NCI-H187 (cell line): ENCODE measurements at regions not wholly inside any gene's neighbourhood (a gene's known extent, or its start where the extent isn't known, plus 50 kb on each side); places are given as distances from the start of the nearest gene placed in this dataset.

Experiments used
- DNase-seq, 2 experiments: peaks; one replicate each; lab custom pipeline; 2025; lab: John Stamatoyannopoulos, UW

- DNase-seq, result no peak
Measured at GRCh38 chr4:20447103-20447502, 195.4 kb downstream of the SLIT2 start.

DNA sequence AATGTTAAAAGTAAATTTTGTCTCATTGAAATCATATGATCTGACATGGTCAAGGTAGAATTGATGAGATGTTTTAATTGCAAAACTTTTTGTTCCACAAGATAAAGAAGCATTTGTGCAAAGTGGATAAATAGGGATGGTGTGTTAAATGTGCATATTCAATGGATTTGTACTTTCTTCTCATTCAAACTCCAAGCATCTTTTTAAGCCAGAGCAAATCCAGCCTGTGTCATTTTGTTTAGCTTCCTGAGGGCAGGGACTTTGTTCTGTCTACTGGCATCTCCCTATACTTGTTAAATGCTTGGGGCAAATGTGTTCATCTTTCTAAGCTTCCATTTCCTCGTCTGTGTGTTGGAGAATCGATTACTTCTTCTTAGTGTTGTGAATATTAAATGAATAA is 200.3 kb downstream of the SLIT2 start:
- no peak for DNase-seq

DNA sequence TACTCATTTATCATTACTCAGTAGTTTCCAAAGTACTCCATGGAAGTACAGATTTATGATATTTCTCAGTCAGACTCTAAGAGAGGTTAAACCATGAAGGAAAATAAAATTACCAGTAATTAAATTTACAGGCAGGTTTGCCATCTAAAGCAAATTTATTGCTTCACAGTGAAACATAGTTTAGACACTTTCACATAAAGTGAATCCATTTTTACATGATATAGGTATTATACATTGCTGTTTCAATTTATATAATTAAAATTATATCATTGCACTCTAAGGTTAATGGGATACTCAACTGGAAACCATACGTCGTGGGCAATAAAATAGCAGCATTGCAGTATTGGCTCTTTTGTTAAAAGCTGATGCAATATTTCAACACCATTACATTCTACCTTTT is 202.8 kb downstream of the SLIT2 start:
- DNase-seq, result no peak

DNA sequence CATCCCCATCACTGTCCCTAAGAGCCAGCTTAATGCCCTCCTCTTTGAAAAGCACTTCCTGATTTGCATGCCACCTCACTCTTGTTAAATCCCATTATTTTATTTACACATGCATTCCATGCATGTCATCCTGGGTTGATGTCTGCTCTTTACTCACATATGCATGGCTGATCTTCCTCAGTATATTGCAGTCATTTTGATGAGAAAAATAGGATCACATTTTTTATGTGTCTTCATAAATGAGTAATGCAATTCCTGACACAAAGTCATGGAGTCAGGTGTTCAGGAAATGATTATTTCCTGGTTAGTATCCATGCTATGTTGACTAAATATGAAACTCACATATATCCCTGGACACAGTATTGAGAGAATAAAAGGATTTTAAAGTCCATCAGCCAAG is 204.7 kb downstream of the SLIT2 start:
- no peak for DNase-seq

DNA sequence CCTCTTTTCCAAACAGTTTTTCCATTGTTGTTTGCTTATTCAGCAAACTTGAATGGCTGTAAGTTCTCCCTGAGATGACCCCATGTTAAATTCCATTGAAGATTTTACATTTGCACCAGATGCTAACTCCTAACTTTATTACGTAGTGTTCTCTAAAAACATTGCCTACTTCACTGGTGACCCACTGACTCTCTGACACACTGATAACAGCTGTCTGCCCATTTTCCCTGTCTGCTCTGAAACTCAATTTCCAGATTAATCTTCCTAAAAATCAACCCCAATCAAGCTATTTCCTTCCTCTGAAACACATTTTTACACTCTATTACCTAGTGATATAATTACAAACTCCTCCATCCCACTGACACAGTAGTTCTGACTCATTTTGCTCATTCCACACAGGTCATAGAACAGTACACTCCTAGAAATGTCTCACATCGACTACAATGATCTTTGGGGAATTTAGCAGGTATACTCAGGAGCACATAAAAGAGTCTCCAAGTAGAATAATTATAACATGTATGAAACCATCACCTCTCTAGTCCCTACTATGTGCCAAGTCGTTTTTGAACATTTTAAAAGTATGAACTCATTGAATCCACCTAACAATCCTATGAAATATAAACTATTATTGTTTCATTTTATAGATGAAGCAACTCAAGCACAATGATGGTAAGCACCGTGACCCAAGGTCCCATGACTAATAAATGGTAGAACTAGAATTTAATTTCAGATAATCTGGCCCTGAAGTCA is 210.9 kb downstream of the SLIT2 start:
- no peak for DNase-seq

GRCh38 chr4:20463176-20463430 is 211.4 kb downstream of the SLIT2 start:
- no peak for DNase-seq

DNA sequence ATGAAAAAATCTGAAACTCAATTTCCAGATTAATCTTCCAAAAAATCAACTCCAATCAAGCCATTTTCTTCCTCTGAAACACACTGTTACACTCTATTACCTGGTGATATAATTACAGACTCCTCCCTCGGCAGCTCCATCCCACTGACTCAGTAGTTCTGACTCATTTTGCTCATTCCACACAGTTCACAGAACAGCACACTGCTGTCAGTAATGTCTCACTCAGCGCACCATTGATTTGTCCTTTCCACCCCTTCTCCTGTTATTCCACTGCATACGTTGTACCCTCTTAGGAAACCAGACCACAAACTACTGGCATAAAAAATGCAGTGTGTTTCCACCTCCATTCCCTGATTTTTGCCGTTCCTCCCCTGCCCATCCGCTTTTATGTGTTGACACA is 212.7 kb downstream of the SLIT2 start:
- no peak for DNase-seq

DNA sequence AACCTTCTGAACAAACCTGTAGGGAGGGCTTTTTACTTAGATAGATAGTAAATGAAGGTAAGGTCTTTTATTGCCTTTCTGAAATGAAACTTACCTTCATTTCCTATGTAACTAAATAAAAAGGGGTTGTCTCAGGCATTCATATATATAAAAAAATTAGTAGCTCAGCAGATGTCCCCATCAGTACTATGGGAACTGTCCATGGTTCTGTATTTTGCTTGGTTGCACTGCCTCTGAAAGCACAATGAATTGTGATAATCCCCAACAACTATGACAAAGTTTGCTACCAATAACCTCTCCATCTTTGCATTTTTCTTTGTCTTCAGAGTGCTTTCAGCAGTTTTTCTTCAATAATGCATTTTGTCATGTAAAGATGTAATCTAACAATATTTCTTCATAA is 222.4 kb downstream of the SLIT2 start:
- DNase-seq, result no peak

DNA sequence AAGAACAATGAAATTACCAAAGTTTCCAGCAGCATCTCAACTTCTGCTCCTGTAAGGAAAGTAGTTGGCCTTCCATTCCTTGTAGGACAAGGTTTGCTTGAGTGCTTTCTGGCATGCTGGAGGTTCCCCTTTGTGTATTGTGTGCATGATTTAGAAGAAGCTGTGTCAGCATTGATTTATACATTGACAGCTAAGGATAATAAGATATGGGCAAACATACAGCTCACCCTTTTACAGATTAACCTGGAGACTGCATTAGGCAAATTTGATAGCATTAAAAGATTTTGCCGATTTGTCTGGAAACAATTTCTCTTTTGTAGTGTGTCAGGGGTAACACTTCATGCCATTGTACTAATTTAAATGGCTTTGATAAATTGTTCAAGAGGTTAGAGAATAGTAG is 221.8 kb upstream of the PACRGL start:
- DNase-seq, result no peak

GRCh38 chr4:20480165-20480947 is 219.9 kb upstream of the PACRGL start:
- no peak for DNase-seq

DNA sequence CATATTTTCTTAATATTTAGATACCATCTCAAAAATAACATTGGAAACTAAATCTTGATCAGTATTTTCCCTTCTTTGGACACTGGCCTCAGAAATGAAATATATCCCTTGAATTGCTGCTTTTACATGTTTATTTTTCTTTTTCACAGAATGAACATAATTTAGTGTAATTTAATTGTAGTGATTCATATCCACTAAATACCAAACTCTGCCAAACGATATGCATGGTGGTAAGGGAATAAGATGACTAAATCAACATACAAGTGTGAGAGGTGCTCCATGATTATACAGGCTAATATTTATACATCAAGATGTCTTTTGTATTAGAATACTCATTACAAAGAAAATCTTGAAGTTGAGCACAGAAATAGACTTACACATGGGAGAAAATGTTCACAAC is 216.8 kb upstream of the PACRGL start:
- no peak for DNase-seq

DNA sequence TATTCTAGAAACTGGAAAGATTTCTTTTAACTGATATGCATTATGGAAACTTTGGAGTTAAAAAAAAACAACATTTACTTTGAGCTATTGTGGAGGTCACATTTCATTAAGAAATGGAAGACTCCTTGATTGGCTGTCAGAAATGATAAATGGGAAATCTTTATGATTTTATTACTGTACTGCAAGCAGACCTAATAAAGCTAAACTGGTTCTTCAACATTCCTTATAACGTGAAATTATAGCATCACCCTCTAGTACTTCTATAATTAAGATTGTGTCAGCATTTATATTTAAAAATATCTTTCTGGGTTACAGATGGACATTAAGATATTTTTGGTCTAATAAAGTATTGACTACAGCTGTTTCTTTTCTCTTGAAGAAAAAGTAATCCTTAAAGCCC is 213.8 kb upstream of the PACRGL start:
- DNase-seq, result no peak

DNA sequence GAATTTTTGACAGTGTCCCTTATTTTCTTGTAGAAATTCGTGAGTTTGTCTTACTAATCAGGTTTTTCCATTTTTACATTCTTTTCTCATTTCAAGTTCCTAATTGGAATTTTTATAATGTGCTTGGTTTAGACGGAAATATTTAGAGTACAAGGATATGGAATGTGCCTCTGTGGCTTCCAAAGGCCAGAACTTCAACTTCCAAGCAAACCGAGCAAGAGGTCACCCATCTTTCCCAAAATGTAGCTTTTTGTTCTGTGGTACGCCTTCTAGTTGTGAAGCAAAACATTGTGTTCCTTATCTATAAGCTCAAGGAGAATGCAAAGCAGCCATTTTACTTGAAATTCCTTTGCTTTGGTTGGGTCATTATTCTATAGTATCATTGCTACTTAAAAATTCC is 212.8 kb upstream of the PACRGL start:
- DNase-seq, result no peak

GRCh38 chr4:20487852-20488251 is 212.4 kb upstream of the PACRGL start:
- no peak for DNase-seq

- DNase-seq, result no peak
Measured at GRCh38 chr4:20490734-20491133, 209.5 kb upstream of the PACRGL start.

GRCh38 chr4:20493761-20494353 is 206.4 kb upstream of the PACRGL start:
- DNase-seq, result no peak

DNA sequence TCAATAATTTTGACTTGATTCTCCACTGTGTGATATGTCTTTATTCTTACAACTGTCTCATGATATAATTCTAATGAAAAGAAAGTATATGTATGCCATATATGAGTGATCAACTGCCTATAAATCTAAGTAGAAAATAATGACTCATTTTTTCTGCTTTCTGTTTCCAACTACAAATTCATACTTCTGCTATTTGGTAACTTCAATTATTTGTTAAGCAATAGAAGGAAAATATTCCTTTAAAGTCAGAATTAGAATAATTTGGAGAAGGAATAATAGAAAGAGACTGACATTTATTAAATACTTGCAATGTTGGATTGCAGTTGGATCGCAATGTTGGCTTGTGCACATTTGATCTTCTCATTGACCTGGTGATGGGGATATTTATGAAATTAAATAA is 204.2 kb upstream of the PACRGL start:
- DNase-seq, result no peak

DNA sequence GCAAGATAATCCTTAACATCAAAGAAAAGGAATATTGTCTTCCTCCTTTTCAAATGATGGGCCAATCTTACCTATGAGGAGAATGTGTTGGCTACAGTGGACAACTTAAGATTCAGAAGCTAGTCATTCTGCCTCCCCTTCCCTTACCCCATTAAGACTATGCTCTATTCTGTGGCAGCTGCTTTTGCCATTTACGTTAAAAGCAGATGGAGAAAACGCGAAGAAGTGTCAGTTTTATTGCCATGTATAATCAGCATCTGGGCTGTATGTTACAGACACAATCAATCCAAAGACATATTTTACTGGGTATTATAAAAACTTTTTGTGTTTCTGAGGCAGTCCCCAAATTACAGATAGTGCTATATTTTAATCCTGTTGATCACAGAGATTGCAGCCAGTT is 196.1 kb upstream of the PACRGL start:
- no peak for DNase-seq

DNA sequence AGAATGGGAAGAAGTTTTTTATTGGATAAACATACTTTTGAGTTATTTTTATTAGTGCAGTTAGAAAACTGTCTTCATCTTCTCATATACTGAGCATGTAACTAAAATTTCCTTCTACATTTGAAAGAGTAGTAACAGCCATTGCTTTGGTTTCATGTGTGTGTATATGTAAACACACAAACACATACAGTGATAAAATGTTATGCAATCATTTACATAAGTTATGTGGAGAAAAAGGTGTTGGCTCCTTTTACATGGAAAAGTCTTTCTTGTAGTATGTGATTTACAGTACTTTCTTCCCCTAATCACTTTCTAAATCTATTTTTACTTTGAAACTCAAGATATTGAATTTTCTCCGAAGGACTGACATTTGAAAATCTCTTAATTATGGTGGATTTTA is 194.3 kb upstream of the PACRGL start:
- no peak for DNase-seq

- DNase-seq, result no peak
Measured at GRCh38 chr4:20506827-20507226, 193.4 kb upstream of the PACRGL start.

DNA sequence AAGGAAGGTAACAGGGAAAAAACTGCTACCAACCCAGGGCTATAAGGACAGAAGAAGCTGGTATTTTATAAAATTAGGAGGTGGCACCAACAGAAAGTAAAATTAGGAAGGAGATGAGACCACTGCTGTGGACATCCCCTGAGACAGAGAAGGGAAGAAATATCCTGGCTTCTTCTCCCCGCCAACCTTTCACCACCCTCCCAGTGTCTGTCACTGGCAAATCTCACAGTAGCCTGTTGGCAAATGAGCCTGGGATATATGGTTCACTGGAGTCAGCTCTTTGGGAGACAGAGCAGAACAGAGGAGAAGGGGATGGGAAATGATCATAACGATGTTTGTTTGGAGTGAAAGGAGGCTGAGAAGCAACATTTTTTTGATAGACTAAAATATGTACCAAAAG is 190.9 kb upstream of the PACRGL start:
- DNase-seq, result no peak

GRCh38 chr4:20512033-20512792 is 188.0 kb upstream of the PACRGL start:
- peak in 1 of 2 experiments; percentile 32 for DNase-seq

- DNase-seq, result no peak
Measured at GRCh38 chr4:20512985-20513384, 187.3 kb upstream of the PACRGL start.
